Liver (tissue), 7 donors: ENCODE measurements at regions not wholly inside any gene's neighbourhood (a gene's known extent, or its start where the extent isn't known, plus 50 kb on each side); places are given as distances from the start of the nearest gene placed in this dataset.

ENCODE experiments used
- DNase-seq: peaks from one replicate; pipeline ENCODE4 v3.0.0-alpha.2; 2017; ENCODE audit warnings: low spot score
- H3K27ac ChIP-seq, 2 donors: one replicate each; pipeline ENCODE4 v1.7.0; 2013; ENCODE audit warnings: inconsistent platforms in 2 of 2, low read length in 2 of 2, control low read depth in 1 of 2, low read depth in 1 of 2, mild to moderate bottlenecking in 1 of 2
- H3K27me3 ChIP-seq, 4 donors: one replicate each; pipeline versions ENCODE4 v1.6.1 to v1.7.0; 2013; ENCODE audit warnings: low read length in 3 of 4, inconsistent platforms in 1 of 4, mild to moderate bottlenecking in 1 of 4, moderate library complexity in 1 of 4; ENCODE audit not compliant: control insufficient read depth in 4 of 4, insufficient read depth in 4 of 4
- H3K36me3 ChIP-seq, 4 donors: one replicate each; pipeline versions ENCODE4 v1.6.1 to v1.7.0; 2013; ENCODE audit warnings: low read length in 3 of 4, mild to moderate bottlenecking in 3 of 4, low read depth in 1 of 4, moderate library complexity in 1 of 4; ENCODE audit not compliant: control insufficient read depth in 4 of 4, insufficient read depth in 3 of 4
- H3K4me1 ChIP-seq, 4 donors: one replicate each; pipeline versions ENCODE4 v1.6.1 to v1.7.0; 2013; ENCODE audit warnings: low read length in 3 of 4, mild to moderate bottlenecking in 3 of 4, moderate library complexity in 1 of 4; ENCODE audit not compliant: control insufficient read depth in 4 of 4, insufficient read depth in 4 of 4
- H3K4me3 ChIP-seq, 3 donors: one replicate each; pipeline versions ENCODE4 v1.6.1 to v1.7.0; 2013; ENCODE audit warnings: low read length in 3 of 3, control low read depth in 1 of 3, low read depth in 1 of 3, mild to moderate bottlenecking in 1 of 3
- H3K9ac ChIP-seq, 2 donors: one replicate each; pipeline ENCODE4 v1.7.0; 2013; ENCODE audit warnings: low read length in 2 of 2, mild to moderate bottlenecking in 2 of 2, moderate library complexity in 2 of 2, control low read depth in 1 of 2, low read depth in 1 of 2
- H3K9me3 ChIP-seq, 4 donors: one replicate each; pipeline versions ENCODE4 v1.6.1 to v1.7.0; 2013; ENCODE audit warnings: low read length in 3 of 4; ENCODE audit not compliant: control insufficient read depth in 4 of 4
- FOXA2 ChIP-seq: IDR thresholded peaks from 2 replicates; pipeline ENCODE4 v1.6.1; 2016; ENCODE audit warnings: antibody characterized with exemption
- GABPA ChIP-seq, 2 donors: IDR thresholded peaks in 1 of 2; conservative IDR thresholded peaks in 1 of 2; 2 replicates each; pipeline ENCODE4 v1.6.1; 2016; ENCODE audit warnings: antibody characterized with exemption in 2 of 2, mild to moderate bottlenecking in 1 of 2, moderate library complexity in 1 of 2
- HNF4A ChIP-seq, 2 donors: conservative IDR thresholded peaks; 2 replicates each; pipeline ENCODE4 v1.6.1; 2016; ENCODE audit warnings: antibody characterized with exemption in 2 of 2, mild to moderate bottlenecking in 2 of 2
- HNF4G ChIP-seq: IDR thresholded peaks from 2 replicates; pipeline ENCODE4 v1.6.1; 2016; ENCODE audit warnings: antibody characterized with exemption
- SP1 ChIP-seq: IDR thresholded peaks from 2 replicates; pipeline ENCODE4 v1.6.1; 2018; ENCODE audit warnings: antibody characterized with exemption, mild to moderate bottlenecking
- YY1 ChIP-seq: IDR thresholded peaks from 2 replicates; pipeline ENCODE4 v1.6.1; 2016; ENCODE audit warnings: antibody characterized with exemption, mild to moderate bottlenecking
- WGBS: extraction: QIAGEN DNeasy Blood & Tissue Kit; methylation state at CpG from one replicate; pipeline ENCODE4 v1.1.7; 2013; 5-methylcytosine and 5-hydroxymethylcytosine counted together
- TF ChIP-seq, protein P1 (sequence below): IDR thresholded peaks from 2 replicates; pipeline ENCODE4 v1.6.1; 2016; ENCODE audit warnings: antibody characterized with exemption
- TF ChIP-seq, protein P2 (sequence below): IDR thresholded peaks from 2 replicates; pipeline ENCODE4 v1.6.1; 2016; ENCODE audit warnings: antibody characterized with exemption, mild to moderate bottlenecking
- TF ChIP-seq, protein P3 (sequence below): IDR thresholded peaks from 2 replicates; pipeline ENCODE4 v1.6.1; 2016; ENCODE audit warnings: antibody characterized with exemption
- donor health status: healthy.
- donor health status: healthy.
- donor health status: healthy.
- donor health status: healthy.

DNA sequence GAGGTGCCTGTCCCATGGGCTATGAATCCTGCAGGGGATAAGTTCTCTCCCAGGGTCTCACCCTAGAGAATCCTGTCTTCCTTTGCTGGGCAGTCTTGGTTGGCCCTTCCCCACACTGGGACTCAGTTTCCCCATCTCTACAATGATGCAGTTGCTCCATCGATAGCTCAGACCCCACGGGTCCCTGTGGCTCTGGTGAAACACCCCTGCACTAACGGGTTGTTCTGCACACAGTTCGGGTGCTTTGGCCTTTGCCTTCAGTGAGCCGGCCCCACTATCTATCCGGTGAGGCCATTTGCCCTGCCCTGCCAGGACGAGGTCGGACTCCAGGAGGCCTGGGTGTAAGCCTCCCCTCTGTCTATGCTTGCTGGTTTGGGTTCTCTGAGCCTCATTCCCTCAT, 76.5 kb upstream of the PCBD1 start:
- Histone ChIP-seq H3K36me3 (no peaks in the 10 kb centered on the region), H3K27ac (no peak overlapping the region), H3K4me1 (no peaks in the 10 kb centered on the region), H3K27me3 (no peaks in the 10 kb centered on the region), H3K4me3 (no peak overlapping the region), H3K9me3 (no peaks in the 10 kb centered on the region), H3K9ac (no peak overlapping the region)
- WGBS, result 69% methylated on average over 8 of the region's 8 CpGs
- TF ChIP-seq HNF4G, result no peak
- TF ChIP-seq HNF4A (conservative IDR thresholded peaks at IDR 0.05), result no peak
- TF ChIP-seq, protein P1, sequence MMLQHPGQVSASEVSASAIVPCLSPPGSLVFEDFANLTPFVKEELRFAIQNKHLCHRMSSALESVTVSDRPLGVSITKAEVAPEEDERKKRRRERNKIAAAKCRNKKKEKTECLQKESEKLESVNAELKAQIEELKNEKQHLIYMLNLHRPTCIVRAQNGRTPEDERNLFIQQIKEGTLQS, result no peak
- no peak for TF ChIP-seq GABPA (IDR thresholded peaks at IDR 0.05 in 1 of 2, conservative IDR thresholded peaks at IDR 0.05 in 1 of 2)
- TF ChIP-seq SP1, result no peak
- TF ChIP-seq FOXA2, result no peak
- TF ChIP-seq, protein P2, sequence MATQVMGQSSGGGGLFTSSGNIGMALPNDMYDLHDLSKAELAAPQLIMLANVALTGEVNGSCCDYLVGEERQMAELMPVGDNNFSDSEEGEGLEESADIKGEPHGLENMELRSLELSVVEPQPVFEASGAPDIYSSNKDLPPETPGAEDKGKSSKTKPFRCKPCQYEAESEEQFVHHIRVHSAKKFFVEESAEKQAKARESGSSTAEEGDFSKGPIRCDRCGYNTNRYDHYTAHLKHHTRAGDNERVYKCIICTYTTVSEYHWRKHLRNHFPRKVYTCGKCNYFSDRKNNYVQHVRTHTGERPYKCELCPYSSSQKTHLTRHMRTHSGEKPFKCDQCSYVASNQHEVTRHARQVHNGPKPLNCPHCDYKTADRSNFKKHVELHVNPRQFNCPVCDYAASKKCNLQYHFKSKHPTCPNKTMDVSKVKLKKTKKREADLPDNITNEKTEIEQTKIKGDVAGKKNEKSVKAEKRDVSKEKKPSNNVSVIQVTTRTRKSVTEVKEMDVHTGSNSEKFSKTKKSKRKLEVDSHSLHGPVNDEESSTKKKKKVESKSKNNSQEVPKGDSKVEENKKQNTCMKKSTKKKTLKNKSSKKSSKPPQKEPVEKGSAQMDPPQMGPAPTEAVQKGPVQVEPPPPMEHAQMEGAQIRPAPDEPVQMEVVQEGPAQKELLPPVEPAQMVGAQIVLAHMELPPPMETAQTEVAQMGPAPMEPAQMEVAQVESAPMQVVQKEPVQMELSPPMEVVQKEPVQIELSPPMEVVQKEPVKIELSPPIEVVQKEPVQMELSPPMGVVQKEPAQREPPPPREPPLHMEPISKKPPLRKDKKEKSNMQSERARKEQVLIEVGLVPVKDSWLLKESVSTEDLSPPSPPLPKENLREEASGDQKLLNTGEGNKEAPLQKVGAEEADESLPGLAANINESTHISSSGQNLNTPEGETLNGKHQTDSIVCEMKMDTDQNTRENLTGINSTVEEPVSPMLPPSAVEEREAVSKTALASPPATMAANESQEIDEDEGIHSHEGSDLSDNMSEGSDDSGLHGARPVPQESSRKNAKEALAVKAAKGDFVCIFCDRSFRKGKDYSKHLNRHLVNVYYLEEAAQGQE, result no peak
- no peak for DNase-seq

DNA sequence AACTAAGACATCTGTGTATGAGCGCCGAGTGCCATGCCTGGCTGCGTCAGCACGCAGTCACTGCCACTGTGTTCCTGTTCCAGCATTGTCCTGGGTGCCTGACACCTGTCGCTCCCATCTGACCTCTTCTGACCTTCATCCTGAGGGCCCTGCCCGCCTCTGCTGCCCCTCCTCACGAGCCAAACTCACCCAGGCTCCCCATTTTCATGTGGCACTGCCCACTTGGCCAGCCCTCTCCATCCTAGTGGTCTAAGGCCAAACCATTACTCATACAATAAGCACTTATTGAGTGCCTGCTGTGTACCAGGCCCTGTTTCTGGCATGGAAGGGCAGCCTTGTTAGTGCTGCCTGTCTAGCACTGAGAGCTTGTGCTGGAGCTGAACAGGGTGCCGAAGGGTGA, 77.2 kb upstream of the PCBD1 start:
- Histone ChIP-seq H3K27me3 (no peaks in the 10 kb centered on the region), H3K9ac (no peak overlapping the region), H3K4me3 (no peak overlapping the region), H3K36me3 (no peaks in the 10 kb centered on the region), H3K4me1 (no peaks in the 10 kb centered on the region), H3K9me3 (peaks cover 0 to 2% (median 0%) of the 10 kb centered on the region in 4 donors), H3K27ac (no peak overlapping the region)
- TF ChIP-seq YY1 (no peak), GABPA (IDR thresholded peaks at IDR 0.05 in 1 of 2, conservative IDR thresholded peaks at IDR 0.05 in 1 of 2) (no peak)
- TF ChIP-seq, protein P2, result no peak
- TF ChIP-seq, protein P3, sequence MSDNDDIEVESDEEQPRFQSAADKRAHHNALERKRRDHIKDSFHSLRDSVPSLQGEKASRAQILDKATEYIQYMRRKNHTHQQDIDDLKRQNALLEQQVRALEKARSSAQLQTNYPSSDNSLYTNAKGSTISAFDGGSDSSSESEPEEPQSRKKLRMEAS, result no peak
- no peak for DNase-seq
- WGBS, result 89% methylated on average over 8 of the region's 8 CpGs
